ENCODE measurements at regions not wholly inside any gene's neighbourhood (a gene's known extent, or its start where the extent isn't known, plus 50 kb on each side); places are given as distances from the start of the nearest gene placed in this dataset.

- Histone ChIP-seq H2AFZ (ENCODE audit: low read length) (no peak overlapping the region), H3K4me1 (ENCODE audit: insufficient read depth, low read length, severe bottlenecking) (no peaks in the 10 kb centered on the region), H3K9ac (ENCODE audit: low read length) (no peak overlapping the region), H4K20me1 (ENCODE audit: insufficient read depth, low read length) (no peaks in the 10 kb centered on the region), H3K36me3 (ENCODE audit: insufficient read depth, low read length) (no peaks in the 10 kb centered on the region), H3K27me3 (ENCODE audit: insufficient read depth, low read length) (no peaks in the 10 kb centered on the region), H3K79me2 (ENCODE audit: insufficient read depth, low read length) (no peaks in the 10 kb centered on the region), H3K27ac (ENCODE audit: low read depth, low read length, poor library complexity, severe bottlenecking) (no peak overlapping the region), H3F3A (ENCODE audit: insufficient read depth, low read length) (no peaks in the 10 kb centered on the region), H3K9me3 (ENCODE audit: low read length) (no peaks in the 10 kb centered on the region), H3K4me3 (ENCODE audit: low read depth, low read length, poor library complexity, severe bottlenecking) (no peak overlapping the region), H3K9me2 (ENCODE audit: low read depth, low read length) (no peaks in the 10 kb centered on the region), H3K4me2 (ENCODE audit: low read length) (no peak overlapping the region)
- TF ChIP-seq CTCF (IDR thresholded peaks at IDR 0.05; ENCODE audit: low read length) = no peak
- TF ChIP-seq EZH2 (IDR thresholded peaks at IDR 0.05; ENCODE audit: borderline replicate concordance, low read length) = no peak
Observed at GRCh38 chr18:26646901-26647300, 98.5 kb upstream of the KCTD1 start.

DNA sequence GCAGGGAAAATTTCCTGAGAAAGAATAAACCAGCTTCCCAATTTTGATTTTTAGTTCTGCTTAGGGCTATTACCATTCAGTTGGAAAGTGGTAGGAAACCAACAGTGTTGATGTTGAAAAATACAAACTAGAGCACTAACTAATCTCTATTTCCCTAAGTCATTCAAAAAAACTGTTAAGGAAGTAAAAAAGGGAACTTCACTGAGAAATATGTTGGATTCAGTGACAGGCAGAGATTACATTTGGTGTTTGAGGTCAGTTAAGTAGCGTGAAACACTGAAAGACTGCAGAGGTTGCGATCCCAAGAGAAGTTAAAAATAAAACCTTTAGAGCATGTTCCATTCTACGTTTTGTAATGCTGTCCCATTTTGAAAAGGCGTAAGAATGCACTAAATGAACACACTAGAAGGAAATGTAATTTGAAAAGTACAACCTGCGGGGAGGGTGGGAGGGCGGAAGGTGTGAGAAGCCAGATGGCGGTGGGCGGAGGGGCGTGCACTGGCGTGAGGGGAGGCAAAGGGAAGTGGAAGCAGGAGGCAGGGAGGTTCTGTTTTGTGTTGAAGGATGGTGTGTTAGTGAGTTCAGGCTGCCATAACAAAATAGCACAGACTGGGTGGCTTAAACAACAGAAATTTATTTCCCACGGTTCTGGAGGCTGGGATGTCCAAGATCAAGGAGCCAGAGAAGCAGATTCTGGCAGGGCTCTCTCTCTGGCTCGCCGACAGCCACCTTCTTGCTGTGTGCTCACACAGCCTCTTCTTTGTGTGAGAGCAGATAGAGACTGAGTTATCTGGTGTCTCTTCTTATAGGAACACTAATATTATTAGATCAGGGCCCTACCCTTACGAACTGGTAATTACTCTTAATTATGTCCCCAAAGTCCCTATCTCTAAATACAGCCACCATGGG lies 94.3 kb upstream of the KCTD1 start:
- Histone ChIP-seq H3K4me1 (ENCODE audit: insufficient read depth, low read length, severe bottlenecking) (no peaks in the 10 kb centered on the region), H2AFZ (ENCODE audit: low read length) (no peak overlapping the region), H4K20me1 (ENCODE audit: insufficient read depth, low read length) (no peaks in the 10 kb centered on the region), H3K4me2 (ENCODE audit: low read length) (no peak overlapping the region), H3K9me2 (ENCODE audit: low read depth, low read length) (no peaks in the 10 kb centered on the region), H3K27ac (ENCODE audit: low read depth, low read length, poor library complexity, severe bottlenecking) (no peak overlapping the region), H3K36me3 (ENCODE audit: insufficient read depth, low read length) (no peaks in the 10 kb centered on the region), H3K9ac (ENCODE audit: low read length) (no peak overlapping the region), H3K9me3 (ENCODE audit: low read length) (no peaks in the 10 kb centered on the region), H3F3A (ENCODE audit: insufficient read depth, low read length) (no peaks in the 10 kb centered on the region), H3K79me2 (ENCODE audit: insufficient read depth, low read length) (no peaks in the 10 kb centered on the region), H3K27me3 (ENCODE audit: insufficient read depth, low read length) (no peaks in the 10 kb centered on the region), H3K4me3 (ENCODE audit: low read depth, low read length, poor library complexity, severe bottlenecking) (no peak overlapping the region)
- TF ChIP-seq CTCF (IDR thresholded peaks at IDR 0.05; ENCODE audit: low read length) = no peak
- no peak for TF ChIP-seq EZH2 (IDR thresholded peaks at IDR 0.05; ENCODE audit: borderline replicate concordance, low read length)

GRCh38 chr18:26640541-26640940 lies 92.2 kb upstream of the KCTD1 start:
- Histone ChIP-seq H4K20me1 (ENCODE audit: insufficient read depth, low read length) (no peaks in the 10 kb centered on the region), H3K4me2 (ENCODE audit: low read length) (no peak overlapping the region), H3K36me3 (ENCODE audit: insufficient read depth, low read length) (no peaks in the 10 kb centered on the region), H2AFZ (ENCODE audit: low read length) (no peak overlapping the region), H3K9me3 (ENCODE audit: low read length) (no peaks in the 10 kb centered on the region), H3K4me1 (ENCODE audit: insufficient read depth, low read length, severe bottlenecking) (no peaks in the 10 kb centered on the region), H3K9ac (ENCODE audit: low read length) (no peak overlapping the region), H3K4me3 (ENCODE audit: low read depth, low read length, poor library complexity, severe bottlenecking) (no peak overlapping the region), H3K79me2 (ENCODE audit: insufficient read depth, low read length) (no peaks in the 10 kb centered on the region), H3F3A (ENCODE audit: insufficient read depth, low read length) (no peaks in the 10 kb centered on the region), H3K27me3 (ENCODE audit: insufficient read depth, low read length) (no peaks in the 10 kb centered on the region), H3K9me2 (ENCODE audit: low read depth, low read length) (no peaks in the 10 kb centered on the region), H3K27ac (ENCODE audit: low read depth, low read length, poor library complexity, severe bottlenecking) (no peak overlapping the region)
- TF ChIP-seq CTCF (IDR thresholded peaks at IDR 0.05; ENCODE audit: low read length) = no peak
